GM12878 (cell line): ENCODE measurements at regions not wholly inside any gene's neighbourhood (a gene's known extent, or its start where the extent isn't known, plus 50 kb on each side); places are given as distances from the start of the nearest gene placed in this dataset.

Experiments used
- ATAC-seq: fragments of 200-7000 bp; cut with Tn5 transposase; 3 replicates; pipeline ENCODE4 v1.9.1; 2020; ENCODE audit warnings: mild to moderate bottlenecking, moderate library complexity
- BruUV-seq: library from RNA; stranded (reverse); fragments of 400-500 nt; replicated peaks from 2 replicates; lab custom pipeline; 2021; lab: Mats Ljungman, UMichigan
- CTCF ChIA-PET: fragments of 300-600 bp; sonication (Branson Sonifier 250); formaldehyde crosslinking; extraction: SDS; loops from one replicate; lab custom pipeline; 2021; ENCODE audit warnings: inconsistent platforms; lab: Yijun Ruan, JAX
- POLR2A ChIA-PET: fragments of 350-600 bp; formaldehyde crosslinking; extraction: SDS; loops from one replicate; lab custom pipeline; 2021; ENCODE audit warnings: inconsistent platforms; lab: Charles Lee
- RAD21 ChIA-PET: fragments of 300-600 bp; sonication (Branson Sonifier 250); formaldehyde crosslinking; loops from one replicate; lab custom pipeline; 2023; ENCODE audit warnings: antibody characterized with exemption; ENCODE audit not compliant: unreplicated experiment; lab: Charles Lee
- SMC1A ChIA-PET: fragments of 300-600 bp; sonication (Branson Sonifier 250); formaldehyde crosslinking; loops from one replicate; lab custom pipeline; 2023; ENCODE audit not compliant: unreplicated experiment, uncharacterized antibody; lab: Charles Lee
- DNase-seq: peaks from one replicate; pipeline ENCODE4 v3.0.0-alpha.2; 2011; ENCODE audit warnings: low read depth, low spot score
- FAIRE-seq: peaks from 3 replicates; lab custom pipeline; 2011; peaks lifted over from hg19 to GRCh38; lab: Jason Lieb, UNC
- H2AFZ ChIP-seq: 2 replicates; pipeline ENCODE4 v1.6.0; 2011; ENCODE audit warnings: low read depth, low read length, control low read depth; ENCODE audit not compliant: control insufficient read depth
- H3K27ac ChIP-seq: 2 replicates; pipeline ENCODE4 v1.5.1; 2011; ENCODE audit warnings: control low read depth; ENCODE audit not compliant: control insufficient read depth, insufficient read depth
- H3K27me3 ChIP-seq, 2 experiments: replicated peaks in 1 of 2; 2 replicates each; pipeline versions ENCODE4 v1.6.0 to v1.6.1; 2011; ENCODE audit warnings: low read length in 1 of 2; ENCODE audit not compliant: control insufficient read depth in 2 of 2, insufficient read depth in 2 of 2
- H3K36me3 ChIP-seq, 2 experiments: 2 replicates each; pipeline ENCODE4 v1.5.1; 2011; ENCODE audit warnings: low read length in 1 of 2; ENCODE audit not compliant: control insufficient read depth in 2 of 2, insufficient read depth in 2 of 2
- H3K4me1 ChIP-seq: 2 replicates; pipeline ENCODE4 v1.6.1; 2011; ENCODE audit warnings: mild to moderate bottlenecking, low read length, moderate library complexity, mixed read lengths; ENCODE audit not compliant: control insufficient read depth, insufficient read depth
- H3K4me2 ChIP-seq: 2 replicates; pipeline ENCODE4 v1.6.0; 2011; ENCODE audit warnings: control low read depth; ENCODE audit not compliant: control insufficient read depth, insufficient read depth
- H3K4me3 ChIP-seq: fragments of 200-600 bp; sonication (generic); 2 replicates; pipeline ENCODE4 v1.5.1; 2016
- H3K79me2 ChIP-seq: 2 replicates; pipeline ENCODE4 v1.6.0; 2011; ENCODE audit warnings: low read length; ENCODE audit not compliant: control insufficient read depth, insufficient read depth
- H3K9ac ChIP-seq: 2 replicates; pipeline ENCODE4 v1.8.0; 2011; ENCODE audit warnings: low read length, control low read depth, mixed read lengths; ENCODE audit not compliant: control insufficient read depth, insufficient read depth
- H3K9me3 ChIP-seq: replicated peaks from 3 replicates; pipeline ENCODE4 v1.5.1; 2011; ENCODE audit warnings: mild to moderate bottlenecking, low read length; ENCODE audit not compliant: control insufficient read depth, insufficient read depth
- H4K20me1 ChIP-seq: 2 replicates; pipeline ENCODE4 v1.6.0; 2011; ENCODE audit not compliant: control insufficient read depth, insufficient read depth
- ATF2 ChIP-seq: IDR thresholded peaks from 2 replicates; pipeline ENCODE4 v1.6.1; 2012; ENCODE audit warnings: low read length, inconsistent platforms
- BACH1 ChIP-seq: fragments of 450-650 bp; IDR thresholded peaks from 2 replicates; pipeline ENCODE4 v1.6.1; 2017; ENCODE audit warnings: mild to moderate bottlenecking, borderline replicate concordance
- BCLAF1 ChIP-seq: fragments of 450-650 bp; IDR thresholded peaks from 2 replicates; pipeline ENCODE4 v1.6.1; 2017; ENCODE audit warnings: antibody characterized with exemption, mild to moderate bottlenecking, moderate library complexity
- CREM ChIP-seq: IDR thresholded peaks from 2 replicates; pipeline ENCODE4 v1.6.1; 2014; ENCODE audit warnings: antibody characterized with exemption, low read depth
- E4F1 ChIP-seq: fragments of 450-650 bp; IDR thresholded peaks from 2 replicates; pipeline ENCODE4 v1.6.1; 2018; ENCODE audit warnings: borderline replicate concordance, mild to moderate bottlenecking; ENCODE audit not compliant: partially characterized antibody
- GABPA ChIP-seq: IDR thresholded peaks from 2 replicates; pipeline ENCODE4 v1.6.1; 2014; ENCODE audit warnings: antibody characterized with exemption, low read depth, mild to moderate bottlenecking, inconsistent platforms
- HSF1 ChIP-seq: fragments of 150-350 bp; IDR thresholded peaks from 2 replicates; pipeline ENCODE4 v1.6.1; 2014; ENCODE audit warnings: mild to moderate bottlenecking, low read depth, low read length
- MAX ChIP-seq: IDR thresholded peaks from 2 replicates; pipeline ENCODE4 v1.6.1; 2012; ENCODE audit warnings: low read depth, low read length, improper control_type of control experiment
- NBN ChIP-seq: fragments of 450-650 bp; IDR thresholded peaks from 2 replicates; pipeline ENCODE4 v1.6.1; 2016
- NFYA ChIP-seq: IDR thresholded peaks from 2 replicates; pipeline ENCODE4 v1.6.1; 2011; ENCODE audit warnings: low read depth, mild to moderate bottlenecking, low read length, improper control_type of control experiment, borderline replicate concordance
- NR2C1 ChIP-seq: fragments of 450-650 bp; IDR thresholded peaks from 2 replicates; pipeline ENCODE4 v1.6.1; 2017; ENCODE audit warnings: antibody characterized with exemption, mild to moderate bottlenecking, moderate library complexity
- PAX5 ChIP-seq: IDR thresholded peaks from 2 replicates; pipeline ENCODE4 v1.6.1; 2011; ENCODE audit warnings: low read depth, low read length, borderline replicate concordance
- POLR2A ChIP-seq: IDR thresholded peaks from 2 replicates; pipeline ENCODE4 v1.6.1; 2011; ENCODE audit warnings: low read depth, mild to moderate bottlenecking, low read length
- RCOR1 ChIP-seq: conservative IDR thresholded peaks from 2 replicates; pipeline ENCODE4 v1.6.1; 2012; ENCODE audit warnings: low read depth, low read length, improper control_type of control experiment
- SPI1 ChIP-seq: IDR thresholded peaks from 2 replicates; pipeline ENCODE4 v1.6.1; 2011; ENCODE audit warnings: low read depth, mild to moderate bottlenecking, low read length, moderate library complexity, borderline replicate concordance; ENCODE audit not compliant: insufficient read depth
- SREBF2 ChIP-seq: IDR thresholded peaks from 2 replicates; pipeline ENCODE4 v1.6.1; 2012; ENCODE audit warnings: mild to moderate bottlenecking, low read length
- YBX1 ChIP-seq: fragments of 450-650 bp; IDR thresholded peaks from 2 replicates; pipeline ENCODE4 v1.6.1; 2016; ENCODE audit warnings: antibody characterized with exemption
- ZNF207 ChIP-seq: fragments of 450-650 bp; IDR thresholded peaks from 2 replicates; pipeline ENCODE4 v1.6.1; 2014; ENCODE audit warnings: antibody characterized with exemption, mild to moderate bottlenecking, borderline replicate concordance
- WGBS: methylation state at CpG from one replicate; pipeline ENCODE4 v1.1.6; 2016; ENCODE audit warnings: low lambda C conversion rate; ENCODE audit not compliant: insufficient replicate concordance, insufficient coverage; ENCODE audit errors: missing lambda C conversion rate; 5-methylcytosine and 5-hydroxymethylcytosine counted together
- in situ Hi-C: fragments of 300-500 bp; cut with MboI; formaldehyde crosslinking; loops from 9 replicates; pipeline ENCODE4 v1.14.3; 2018; ENCODE audit warnings: mixed read lengths
- intact Hi-C: fragments of 100-400 bp; cut with micrococcal nuclease; formaldehyde crosslinking; loops from one replicate; pipeline ENCODE4 v1.14.2; 2022; ENCODE audit not compliant: unreplicated experiment

GRCh38 chr1:208455821-208456220 lies 211.6 kb upstream of the PLXNA2 start:
- FAIRE-seq, result no peak
- intact Hi-C loops, result no loop called here
- BruUV-seq, result no TSS peak
- no peak for TF ChIP-seq YBX1
- TF ChIP-seq SPI1, result no peak
- no peak for TF ChIP-seq RCOR1
- no peak for TF ChIP-seq ATF2
- TF ChIP-seq NFYA, result no peak
- TF ChIP-seq ZNF207, result no peak
- no peak for TF ChIP-seq NBN
- TF ChIP-seq SREBF2, result no peak
- no peak for TF ChIP-seq E4F1
- no peak for TF ChIP-seq MAX
- no peak for TF ChIP-seq CREM
- no peak for TF ChIP-seq GABPA
- TF ChIP-seq BACH1, result no peak
- no peak for TF ChIP-seq POLR2A
- no peak for TF ChIP-seq BCLAF1
- TF ChIP-seq HSF1, result no peak
- no peak for TF ChIP-seq NR2C1
- TF ChIP-seq PAX5, result no peak

More at GRCh38 chr1:208455821-208456220, 211.6 kb upstream of the PLXNA2 start:
- 26% methylated on average over 3 of the region's 3 CpGs for WGBS
- Histone ChIP-seq H3K79me2 (no peaks in the 10 kb centered on the region), H3K36me3 (no peaks in the 10 kb centered on the region), H3K4me2 (no peak overlapping the region), H3K4me1 (no peaks in the 10 kb centered on the region), H4K20me1 (no peaks in the 10 kb centered on the region), H3K9me3 (no peaks in the 10 kb centered on the region), H3K4me3 (no peak overlapping the region), H3K27ac (no peak overlapping the region), H3K9ac (no peak overlapping the region), H2AFZ (no peak overlapping the region), H3K27me3 (peaks cover 2 to 5% of the 10 kb centered on the region in 2 experiments; a peak in 1 of 4 replicates)
- in situ Hi-C loops, result no loop called here
- ATAC-seq (no peak), DNase-seq (no peak)
- POLR2A ChIA-PET, result no interaction called here
- SMC1A ChIA-PET, result no interaction called here
- RAD21 ChIA-PET, result no interaction called here
- CTCF ChIA-PET, result no interaction called here
